CD14-positive monocyte (primary cell): ENCODE measurements at regions not wholly inside any gene's neighbourhood (a gene's known extent, or its start where the extent isn't known, plus 50 kb on each side); places are given as distances from the start of the nearest gene placed in this dataset.

Experiments
- DNase-seq, 3 donors: peaks; one replicate each; pipeline ENCODE4 v3.0.0-alpha.2; 2011 to 2022
- H2AFZ ChIP-seq: 2 replicates; pipeline ENCODE4 v1.6.0; 2012; ENCODE audit warnings: mild to moderate bottlenecking, low read depth, low read length, inconsistent platforms; ENCODE audit not compliant: insufficient read depth, poor library complexity, severe bottlenecking
- H3K27ac ChIP-seq, 2 donors: 1 replicate in 1 of 2; 2 replicates in 1 of 2; pipeline ENCODE4 v1.5.1; 2012 to 2013; ENCODE audit warnings: low read length in 2 of 2, control low read depth in 1 of 2, inconsistent platforms in 1 of 2, low read depth in 1 of 2, mild to moderate bottlenecking in 1 of 2
- H3K27me3 ChIP-seq, 2 donors: one replicate each; pipeline versions ENCODE4 v1.6.0 to v1.6.1; 2011 to 2013; ENCODE audit warnings: low read length in 2 of 2; ENCODE audit not compliant: control insufficient read depth in 2 of 2, insufficient read depth in 2 of 2
- H3K36me3 ChIP-seq, 2 donors: replicated peaks in 1 of 2; 1 replicate in 1 of 2; 2 replicates in 1 of 2; pipeline versions ENCODE4 v1.5.1 to v1.6.1; 2012 to 2013; ENCODE audit warnings: low read length in 2 of 2, control low read depth in 1 of 2, inconsistent platforms in 1 of 2, mild to moderate bottlenecking in 1 of 2; ENCODE audit not compliant: insufficient read depth in 2 of 2, control insufficient read depth in 1 of 2
- H3K4me1 ChIP-seq, 2 donors: 1 replicate in 1 of 2; 2 replicates in 1 of 2; pipeline versions ENCODE4 v1.5.1 to v1.6.1; 2012 to 2013; ENCODE audit warnings: low read length in 2 of 2, control low read depth in 1 of 2, inconsistent platforms in 1 of 2, mild to moderate bottlenecking in 1 of 2, moderate library complexity in 1 of 2; ENCODE audit not compliant: insufficient read depth in 2 of 2, control insufficient read depth in 1 of 2
- H3K4me2 ChIP-seq: replicated peaks from 2 replicates; pipeline ENCODE3; 2012; ENCODE audit warnings: low read length, moderate library complexity, mild to moderate bottlenecking; ENCODE audit not compliant: poor library complexity, severe bottlenecking; ENCODE audit errors: extremely low read depth
- H3K4me3 ChIP-seq, 3 experiments: fragments of 200-600 bp in 1 of 3; sonication (generic) in 1 of 3; replicated peaks in 1 of 3; 1 replicate in 2 of 3; 2 replicates in 1 of 3; pipeline ENCODE4 v1.5.1; 2011 to 2013; ENCODE audit warnings: low read length in 3 of 3, mild to moderate bottlenecking in 3 of 3, control low read depth in 2 of 3, low read depth in 2 of 3, inconsistent platforms in 1 of 3, moderate library complexity in 1 of 3
- H3K79me2 ChIP-seq: 2 replicates; pipeline ENCODE4 v1.6.0; 2012; ENCODE audit warnings: mild to moderate bottlenecking, control low read depth, inconsistent platforms, low read length, moderate library complexity; ENCODE audit not compliant: insufficient read depth
- H3K9ac ChIP-seq: 2 replicates; pipeline ENCODE4 v1.6.0; 2017; ENCODE audit warnings: low read length, mild to moderate bottlenecking; ENCODE audit not compliant: insufficient read depth, poor library complexity, severe bottlenecking
- H3K9me3 ChIP-seq, 2 donors: replicated peaks in 1 of 2; 1 replicate in 1 of 2; 2 replicates in 1 of 2; pipeline versions ENCODE4 v1.5.1 to v1.6.1; 2012 to 2013; ENCODE audit warnings: low read length in 2 of 2, control low read depth in 1 of 2; ENCODE audit not compliant: control insufficient read depth in 1 of 2, insufficient read depth in 1 of 2
- H4K20me1 ChIP-seq: 2 replicates; pipeline ENCODE4 v1.6.0; 2012; ENCODE audit warnings: mild to moderate bottlenecking, low read length, control low read depth, moderate library complexity; ENCODE audit not compliant: insufficient read depth
- H3K27ac Mint-ChIP-seq, 7 donors: one replicate each; pipeline ENCODE4 v1.8.0; 2020; ENCODE audit warnings: mild to moderate bottlenecking in 7 of 7, mixed read lengths in 7 of 7, moderate library complexity in 6 of 7, inconsistent platforms in 2 of 7
- H3K27me3 Mint-ChIP-seq, 3 donors: one replicate each; pipeline ENCODE4 v1.8.0; 2021 to 2022; ENCODE audit warnings: low read depth in 3 of 3, mild to moderate bottlenecking in 3 of 3, mixed read lengths in 3 of 3, moderate library complexity in 3 of 3, inconsistent platforms in 1 of 3
- H3K36me3 Mint-ChIP-seq, 2 donors: one replicate each; pipeline ENCODE4 v1.8.0; 2020; ENCODE audit warnings: mixed read lengths in 2 of 2, inconsistent platforms in 1 of 2, mild to moderate bottlenecking in 1 of 2
- H3K4me1 Mint-ChIP-seq: one replicate; pipeline ENCODE4 v1.8.0; 2020; ENCODE audit warnings: mild to moderate bottlenecking, mixed read lengths
- H3K4me3 Mint-ChIP-seq, 2 donors: one replicate each; pipeline ENCODE4 v1.8.0; 2020; ENCODE audit warnings: mild to moderate bottlenecking in 2 of 2, mixed read lengths in 2 of 2, moderate library complexity in 1 of 2
- H3K9me3 Mint-ChIP-seq, 7 donors: one replicate each; pipeline ENCODE4 v1.8.0; 2020 to 2022; ENCODE audit warnings: mixed read lengths in 7 of 7, mild to moderate bottlenecking in 6 of 7, moderate library complexity in 6 of 7, inconsistent platforms in 2 of 7
- WGBS: methylation state at CpG from one replicate; pipeline ENCODE4 v1.1.5; 2013; ENCODE audit warnings: missing lambda C conversion rate; ENCODE audit not compliant: insufficient coverage; 5-methylcytosine and 5-hydroxymethylcytosine counted together
- intact Hi-C, 2 donors: fragments of 100-400 bp; cut with micrococcal nuclease; formaldehyde crosslinking; loops; one replicate each; pipeline versions ENCODE4 v1.15.0 to v1.15.1; 2023
- TF ChIP-seq, protein P1 (sequence below): fragments of 200-600 bp; IDR thresholded peaks from one replicate; pipeline ENCODE4 v1.8.0; 2022; ENCODE audit warnings: antibody characterized with exemption, mild to moderate bottlenecking

DNA sequence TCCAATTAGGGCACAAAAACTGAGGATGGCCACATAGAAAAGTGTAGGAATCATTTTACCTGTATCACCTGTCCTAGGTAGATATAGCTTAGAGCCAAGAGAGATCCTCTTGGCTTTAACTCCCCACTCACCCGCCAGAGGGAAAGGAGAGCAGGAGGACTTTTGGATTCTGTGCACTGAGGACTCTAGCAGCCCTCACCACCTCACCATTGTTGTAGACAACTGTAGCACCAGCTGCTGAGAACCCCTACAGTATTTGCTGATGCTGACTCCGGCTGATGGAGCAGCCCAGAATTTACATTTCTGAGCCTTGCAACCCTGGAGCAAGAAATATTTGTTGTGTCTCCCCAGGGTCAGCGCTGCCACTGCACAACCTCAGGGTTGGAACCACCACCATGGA is 2044.4 kb downstream of the OLFM4 start:
- H3K27ac Mint-ChIP-seq: no peak overlapping the region
- WGBS: 96% methylated on average over 2 of the region's 3 CpGs

DNA sequence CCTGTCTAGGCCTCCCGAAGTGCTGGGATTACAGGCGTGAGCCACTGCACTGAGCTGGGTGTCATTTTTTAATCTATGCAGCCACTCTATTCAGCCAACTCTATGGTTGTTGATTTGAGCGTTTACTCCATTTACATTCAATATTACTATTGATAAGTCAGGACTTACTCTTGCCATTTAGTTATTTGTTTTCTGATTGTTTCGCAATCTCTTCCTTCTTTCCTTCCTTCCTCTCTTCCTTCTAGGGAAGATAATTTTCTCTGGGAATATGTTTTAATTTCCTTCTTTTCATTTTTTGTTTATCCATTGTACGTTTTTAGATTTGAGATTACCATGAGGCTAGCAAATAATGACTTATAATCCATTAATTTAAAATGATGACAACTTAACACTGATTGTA is 2056.0 kb downstream of the OLFM4 start:
- Histone ChIP-seq H3K9me3 (peaks cover 8 to 9% of the 10 kb centered on the region in 2 donors), H2AFZ (no peak overlapping the region), H3K4me1 (no peaks in the 10 kb centered on the region), H3K36me3 (no peaks in the 10 kb centered on the region), H3K4me3 (no peak overlapping the region), H3K27ac (no peak overlapping the region), H3K9ac (no peak overlapping the region), H4K20me1 (no peaks in the 10 kb centered on the region), H3K79me2 (no peaks in the 10 kb centered on the region), H3K27me3 (no peaks in the 10 kb centered on the region), H3K4me2 (no peak overlapping the region)
- H3K4me1 Mint-ChIP-seq: no peaks in the 10 kb centered on the region
- TF ChIP-seq, protein P1, sequence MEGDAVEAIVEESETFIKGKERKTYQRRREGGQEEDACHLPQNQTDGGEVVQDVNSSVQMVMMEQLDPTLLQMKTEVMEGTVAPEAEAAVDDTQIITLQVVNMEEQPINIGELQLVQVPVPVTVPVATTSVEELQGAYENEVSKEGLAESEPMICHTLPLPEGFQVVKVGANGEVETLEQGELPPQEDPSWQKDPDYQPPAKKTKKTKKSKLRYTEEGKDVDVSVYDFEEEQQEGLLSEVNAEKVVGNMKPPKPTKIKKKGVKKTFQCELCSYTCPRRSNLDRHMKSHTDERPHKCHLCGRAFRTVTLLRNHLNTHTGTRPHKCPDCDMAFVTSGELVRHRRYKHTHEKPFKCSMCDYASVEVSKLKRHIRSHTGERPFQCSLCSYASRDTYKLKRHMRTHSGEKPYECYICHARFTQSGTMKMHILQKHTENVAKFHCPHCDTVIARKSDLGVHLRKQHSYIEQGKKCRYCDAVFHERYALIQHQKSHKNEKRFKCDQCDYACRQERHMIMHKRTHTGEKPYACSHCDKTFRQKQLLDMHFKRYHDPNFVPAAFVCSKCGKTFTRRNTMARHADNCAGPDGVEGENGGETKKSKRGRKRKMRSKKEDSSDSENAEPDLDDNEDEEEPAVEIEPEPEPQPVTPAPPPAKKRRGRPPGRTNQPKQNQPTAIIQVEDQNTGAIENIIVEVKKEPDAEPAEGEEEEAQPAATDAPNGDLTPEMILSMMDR: no peak
- no CpG with 5 or more reads among the region's 5 CpGs for WGBS
- H3K27ac Mint-ChIP-seq: no peak overlapping the region
- intact Hi-C loops: no loop called here
- no peak overlapping the region for H3K4me3 Mint-ChIP-seq
- no peaks in the 10 kb centered on the region for H3K27me3 Mint-ChIP-seq
- no peaks in the 10 kb centered on the region for H3K36me3 Mint-ChIP-seq
- no peak for DNase-seq
- peaks cover 0 to 13% (median 2%) of the 10 kb centered on the region in 7 donors for H3K9me3 Mint-ChIP-seq

More for the DNA sequence above, 2044.4 kb downstream of the OLFM4 start:
- no peaks in the 10 kb centered on the region for H3K36me3 ChIP-seq
- DNase-seq: no peak
- H3K9me3 ChIP-seq: peaks cover 0 to 6% of the 10 kb centered on the region in 2 donors
- no peak overlapping the region for H3K4me3 Mint-ChIP-seq
- H3K79me2 ChIP-seq: no peaks in the 10 kb centered on the region
- H3K27me3 ChIP-seq: no peaks in the 10 kb centered on the region
- H4K20me1 ChIP-seq: no peaks in the 10 kb centered on the region
- no peak overlapping the region for H3K9ac ChIP-seq
- H3K4me1 ChIP-seq: no peaks in the 10 kb centered on the region
- H2AFZ ChIP-seq: no peak overlapping the region
- H3K36me3 Mint-ChIP-seq: no peaks in the 10 kb centered on the region
- intact Hi-C loops: no loop called here
- no peak overlapping the region for H3K4me3 ChIP-seq
- no peaks in the 10 kb centered on the region for H3K4me1 Mint-ChIP-seq
- no peak overlapping the region for H3K4me2 ChIP-seq
- H3K9me3 Mint-ChIP-seq: peaks cover 0 to 8% (median 2%) of the 10 kb centered on the region in 7 donors
- TF ChIP-seq, protein P1: no peak
- H3K27ac ChIP-seq: no peak overlapping the region
- H3K27me3 Mint-ChIP-seq: no peaks in the 10 kb centered on the region
